ENCODE measurements at regions not wholly inside any gene's neighbourhood (a gene's known extent, or its start where the extent isn't known, plus 50 kb on each side); places are given as distances from the start of the nearest gene placed in this dataset.

DNA sequence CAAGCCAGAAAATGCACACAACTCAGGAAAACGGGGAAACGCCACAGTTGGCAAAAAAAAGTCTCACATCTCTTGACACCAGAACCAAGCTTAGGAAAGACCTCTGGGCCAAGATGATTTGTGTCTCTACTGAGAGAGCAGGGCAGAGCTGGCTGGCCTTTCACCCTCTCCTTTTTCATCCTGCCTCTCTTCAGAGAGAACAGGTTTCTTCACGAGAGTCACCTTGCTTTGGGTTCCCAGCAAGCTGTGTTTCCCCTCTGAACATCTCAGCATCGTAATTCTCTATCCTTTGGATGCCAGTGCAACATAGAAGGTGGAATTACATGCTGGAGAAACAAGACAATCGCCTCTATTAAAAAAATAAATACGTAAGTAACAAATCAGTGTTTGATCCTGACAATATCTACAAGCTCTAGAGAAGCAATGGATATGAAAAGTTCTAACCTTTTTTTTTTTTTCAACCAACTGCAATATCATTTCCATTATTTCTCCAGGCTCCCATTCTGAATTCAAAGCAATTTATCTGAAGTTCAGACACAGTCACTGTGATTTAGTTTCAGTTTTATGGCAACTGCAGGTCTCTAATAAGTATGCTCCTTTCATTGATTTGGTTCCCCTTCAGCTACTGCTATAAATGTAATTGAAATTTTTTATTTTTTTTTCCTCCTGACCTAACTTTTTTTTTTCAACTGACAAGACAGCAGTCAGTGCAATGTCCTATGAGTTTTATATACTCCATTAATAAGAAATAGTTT, 708.6 kb downstream of the DTWD2 start:
- no peak for TF ChIP-seq POLR2AphosphoS5 (IDR thresholded peaks at IDR 0.05; ENCODE audit: low read depth, low read length)
- no peak for TF ChIP-seq POLR2A (IDR thresholded peaks at IDR 0.05; ENCODE audit: low read depth, low read length)
